ENCODE measurements at regions not wholly inside any gene's neighbourhood (a gene's known extent, or its start where the extent isn't known, plus 50 kb on each side); places are given as distances from the start of the nearest gene placed in this dataset.

DNA sequence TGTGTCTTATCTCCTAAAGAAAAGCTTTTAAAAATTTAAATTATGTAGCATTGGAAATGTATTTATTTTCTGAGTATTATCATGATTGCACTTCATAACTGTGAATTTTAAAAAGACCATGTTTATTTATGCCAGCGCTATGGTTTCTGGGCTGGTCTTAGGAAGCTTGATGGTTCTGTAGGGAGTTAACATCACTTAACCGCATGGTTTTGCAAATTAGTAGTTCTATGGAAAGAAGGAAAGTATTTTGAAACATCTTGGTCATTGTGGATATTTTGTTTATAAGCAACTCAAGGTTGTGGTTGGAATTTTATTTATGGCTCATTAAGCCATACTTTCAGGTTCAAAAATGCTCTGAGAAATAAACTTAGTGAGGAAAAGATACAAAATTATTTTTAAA lies 549.4 kb downstream of the STK39 start:
- TF ChIP-seq, protein P1, sequence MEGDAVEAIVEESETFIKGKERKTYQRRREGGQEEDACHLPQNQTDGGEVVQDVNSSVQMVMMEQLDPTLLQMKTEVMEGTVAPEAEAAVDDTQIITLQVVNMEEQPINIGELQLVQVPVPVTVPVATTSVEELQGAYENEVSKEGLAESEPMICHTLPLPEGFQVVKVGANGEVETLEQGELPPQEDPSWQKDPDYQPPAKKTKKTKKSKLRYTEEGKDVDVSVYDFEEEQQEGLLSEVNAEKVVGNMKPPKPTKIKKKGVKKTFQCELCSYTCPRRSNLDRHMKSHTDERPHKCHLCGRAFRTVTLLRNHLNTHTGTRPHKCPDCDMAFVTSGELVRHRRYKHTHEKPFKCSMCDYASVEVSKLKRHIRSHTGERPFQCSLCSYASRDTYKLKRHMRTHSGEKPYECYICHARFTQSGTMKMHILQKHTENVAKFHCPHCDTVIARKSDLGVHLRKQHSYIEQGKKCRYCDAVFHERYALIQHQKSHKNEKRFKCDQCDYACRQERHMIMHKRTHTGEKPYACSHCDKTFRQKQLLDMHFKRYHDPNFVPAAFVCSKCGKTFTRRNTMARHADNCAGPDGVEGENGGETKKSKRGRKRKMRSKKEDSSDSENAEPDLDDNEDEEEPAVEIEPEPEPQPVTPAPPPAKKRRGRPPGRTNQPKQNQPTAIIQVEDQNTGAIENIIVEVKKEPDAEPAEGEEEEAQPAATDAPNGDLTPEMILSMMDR (IDR thresholded peaks at IDR 0.05), result no peak
- TF ChIP-seq POLR2A (IDR thresholded peaks at IDR 0.05), result no peak
- TF ChIP-seq POLR2AphosphoS5 (IDR thresholded peaks at IDR 0.05), result no peak
